ENCODE measurements at regions not wholly inside any gene's neighbourhood (a gene's known extent, or its start where the extent isn't known, plus 50 kb on each side); places are given as distances from the start of the nearest gene placed in this dataset.

GRCh38 chr22:23522623-23523251 is 57.4 kb downstream of the IGLL1 start:
- no peak for DNase-seq

GRCh38 chr22:23521441-23522113 is 58.5 kb downstream of the IGLL1 start:
- DNase-seq: peak; percentile 67 to 90 (median 88)

- DNase-seq: no peak
Observed at GRCh38 chr22:23520863-23521440, 59.1 kb downstream of the IGLL1 start.

GRCh38 chr22:23519442-23520157 is 60.5 kb downstream of the IGLL1 start:
- DNase-seq: no peak

GRCh38 chr22:23518376-23519187 is 61.5 kb downstream of the IGLL1 start:
- DNase-seq: no peak

- DNase-seq: no peak
Observed at GRCh38 chr22:23517804-23518375, 62.2 kb downstream of the IGLL1 start.

GRCh38 chr22:23516304-23516703 is 63.8 kb downstream of the IGLL1 start:
- no peak for DNase-seq

- no peak for DNase-seq
Observed at GRCh38 chr22:23514322-23515038, 65.6 kb downstream of the IGLL1 start.

GRCh38 chr22:23513705-23514104 is 66.4 kb downstream of the IGLL1 start:
- DNase-seq: no peak

- no peak for DNase-seq
Observed at GRCh38 chr22:23513133-23513532, 67.0 kb downstream of the IGLL1 start.

- no peak for DNase-seq
Observed at GRCh38 chr22:23512721-23513120, 67.4 kb downstream of the IGLL1 start.

- no peak for DNase-seq
Observed at GRCh38 chr22:23512348-23512705, 67.8 kb downstream of the IGLL1 start.

- DNase-seq: no peak
Observed at GRCh38 chr22:23511627-23512347, 68.3 kb downstream of the IGLL1 start.

GRCh38 chr22:23509571-23510302 is 70.4 kb downstream of the IGLL1 start:
- no peak for DNase-seq

- no peak for DNase-seq
Observed at GRCh38 chr22:23504516-23504915, 75.6 kb downstream of the IGLL1 start.

- no peak for DNase-seq
Observed at GRCh38 chr22:23503736-23504440, 76.2 kb downstream of the IGLL1 start.

- DNase-seq: no peak
Observed at GRCh38 chr22:23503142-23503541, 76.9 kb downstream of the IGLL1 start.

- no peak for DNase-seq
Observed at GRCh38 chr22:23501708-23502107, 78.4 kb downstream of the IGLL1 start.

GRCh38 chr22:23501261-23501619 is 78.8 kb downstream of the IGLL1 start:
- DNase-seq: no peak

Data from suppressor macrophage treated with lipopolysaccharide for 1 hour (primary cell).